ENCODE measurements at regions not wholly inside any gene's neighbourhood (a gene's known extent, or its start where the extent isn't known, plus 50 kb on each side); places are given as distances from the start of the nearest gene placed in this dataset.

DNA sequence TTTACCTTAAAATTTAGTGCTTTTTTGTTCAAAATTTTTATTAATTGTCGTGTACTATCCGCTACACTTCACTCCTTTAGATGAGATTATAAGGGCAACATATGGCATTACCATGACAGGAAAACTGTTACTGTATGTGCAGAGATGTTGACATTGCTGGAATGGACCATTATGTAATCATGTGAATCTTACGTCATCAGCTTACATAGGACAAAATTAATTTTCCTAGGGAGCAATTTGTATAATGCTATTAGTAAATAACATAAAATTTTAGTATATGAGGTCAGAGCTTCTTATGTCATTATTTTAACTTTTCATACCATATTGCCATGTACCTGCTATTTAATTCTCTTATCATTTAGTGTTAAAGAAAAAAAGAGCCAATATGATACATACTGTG lies 110.4 kb upstream of the KLHL1 start:
- TF ChIP-seq, protein P1, sequence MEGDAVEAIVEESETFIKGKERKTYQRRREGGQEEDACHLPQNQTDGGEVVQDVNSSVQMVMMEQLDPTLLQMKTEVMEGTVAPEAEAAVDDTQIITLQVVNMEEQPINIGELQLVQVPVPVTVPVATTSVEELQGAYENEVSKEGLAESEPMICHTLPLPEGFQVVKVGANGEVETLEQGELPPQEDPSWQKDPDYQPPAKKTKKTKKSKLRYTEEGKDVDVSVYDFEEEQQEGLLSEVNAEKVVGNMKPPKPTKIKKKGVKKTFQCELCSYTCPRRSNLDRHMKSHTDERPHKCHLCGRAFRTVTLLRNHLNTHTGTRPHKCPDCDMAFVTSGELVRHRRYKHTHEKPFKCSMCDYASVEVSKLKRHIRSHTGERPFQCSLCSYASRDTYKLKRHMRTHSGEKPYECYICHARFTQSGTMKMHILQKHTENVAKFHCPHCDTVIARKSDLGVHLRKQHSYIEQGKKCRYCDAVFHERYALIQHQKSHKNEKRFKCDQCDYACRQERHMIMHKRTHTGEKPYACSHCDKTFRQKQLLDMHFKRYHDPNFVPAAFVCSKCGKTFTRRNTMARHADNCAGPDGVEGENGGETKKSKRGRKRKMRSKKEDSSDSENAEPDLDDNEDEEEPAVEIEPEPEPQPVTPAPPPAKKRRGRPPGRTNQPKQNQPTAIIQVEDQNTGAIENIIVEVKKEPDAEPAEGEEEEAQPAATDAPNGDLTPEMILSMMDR (IDR thresholded peaks at IDR 0.05): no peak
- no peak for TF ChIP-seq EP300 (IDR thresholded peaks at IDR 0.05)

All from tibial nerve (tissue), 4 donors.